HCT116 (cell line): ENCODE measurements at regions not wholly inside any gene's neighbourhood (a gene's known extent, or its start where the extent isn't known, plus 50 kb on each side); places are given as distances from the start of the nearest gene placed in this dataset.

Experiments
- ATAC-seq: fragments of 200-7000 bp; cut with Tn5 transposase; 2 replicates; pipeline ENCODE4 v1.9.1; 2020; ENCODE audit warnings: mild to moderate bottlenecking, moderate library complexity
- BruUV-seq: library from RNA; stranded (reverse); fragments of 400-500 nt; replicated peaks from 2 replicates; lab custom pipeline; 2021; lab: Mats Ljungman, UMichigan
- CTCF ChIA-PET: fragments of 300-600 bp; sonication (Branson Sonifier 250); formaldehyde crosslinking; loops from one replicate; lab custom pipeline; 2021; ENCODE audit warnings: antibody characterized with exemption; lab: Charles Lee
- POLR2A ChIA-PET: fragments of 300-600, 350-600 bp; sonication (Branson Sonifier 250); formaldehyde crosslinking; loops from one replicate; lab custom pipeline; 2021; ENCODE audit warnings: antibody characterized with exemption; lab: Charles Lee
- RAD21 ChIA-PET, 2 experiments: fragments of 300-600 bp; sonication (Branson Sonifier 250); formaldehyde crosslinking; loops; one replicate each; lab custom pipeline; 2023; ENCODE audit warnings: low total read pairs in 2 of 2; ENCODE audit not compliant: uncharacterized antibody in 2 of 2, unreplicated experiment in 2 of 2, low non-redundant PET in 1 of 2; lab: Charles Lee
- DNase-seq: peaks from one replicate; pipeline ENCODE4 v3.0.0-alpha.2; 2010; ENCODE audit warnings: low read depth, low spot score
- H2AFZ ChIP-seq: fragments of 200-600 bp; shearing (Covaris generic), sonication (generic); 2 replicates; pipeline ENCODE4 v1.6.1; 2017; ENCODE audit warnings: low read depth, mixed run types, mixed read lengths, antibody characterized with exemption, low read length; ENCODE audit not compliant: poor library complexity, severe bottlenecking
- H3K27ac ChIP-seq: 2 replicates; pipeline ENCODE4 v1.5.1; 2012; ENCODE audit warnings: low read depth, low read length
- H3K27me3 ChIP-seq: fragments of 200-600 bp; sonication (generic); 2 replicates; pipeline ENCODE4 v1.6.1; 2016; ENCODE audit warnings: mixed run types, low read length, mixed read lengths; ENCODE audit not compliant: insufficient read depth
- H3K36me3 ChIP-seq, 2 experiments: fragments of 200-500 bp in 1 of 2; fragments of 200-600 bp in 1 of 2; sonication (Bioruptor generic) in 1 of 2; sonication (generic) in 1 of 2; 2 replicates each; pipeline versions ENCODE4 v1.5.1 to v1.6.1; 2014 to 2016; ENCODE audit warnings: low read length in 2 of 2, inconsistent platforms in 1 of 2, mixed read lengths in 1 of 2, mixed run types in 1 of 2; ENCODE audit not compliant: insufficient read depth in 2 of 2, control insufficient read depth in 1 of 2
- H3K4me1 ChIP-seq, 2 experiments: fragments of 200-600 bp in 1 of 2; sonication (generic) in 1 of 2; 2 replicates each; pipeline versions ENCODE4 v1.5.1 to v1.6.1; 2012 to 2017; ENCODE audit warnings: low read length in 2 of 2, inconsistent platforms in 1 of 2, mild to moderate bottlenecking in 1 of 2, mixed read lengths in 1 of 2, mixed run types in 1 of 2, moderate library complexity in 1 of 2; ENCODE audit not compliant: insufficient read depth in 2 of 2, control insufficient read depth in 1 of 2
- H3K4me2 ChIP-seq: fragments of 200-600 bp; sonication (generic); 2 replicates; pipeline ENCODE4 v1.6.1; 2017; ENCODE audit warnings: mixed run types, low read length, mixed read lengths
- H3K4me3 ChIP-seq, 2 experiments: fragments of 200-600 bp in 1 of 2; sonication (generic) in 1 of 2; replicated peaks in 1 of 2; 2 replicates each; pipeline ENCODE4 v1.5.1; 2011 to 2016; ENCODE audit warnings: low read length in 2 of 2, control low read depth in 1 of 2, low read depth in 1 of 2, mild to moderate bottlenecking in 1 of 2, mixed read lengths in 1 of 2, mixed run types in 1 of 2
- H3K79me2 ChIP-seq: fragments of 200-600 bp; sonication (generic); 2 replicates; pipeline ENCODE4 v1.6.1; 2017; ENCODE audit warnings: mild to moderate bottlenecking, mixed run types, low read length, moderate library complexity, mixed read lengths; ENCODE audit not compliant: insufficient read depth
- H3K9ac ChIP-seq: fragments of 200-600 bp; sonication (generic); 2 replicates; pipeline ENCODE4 v1.6.1; 2016; ENCODE audit warnings: low read length, mixed read lengths
- H3K9me2 ChIP-seq: fragments of 200-600 bp; sonication (generic), shearing (Covaris generic); 2 replicates; pipeline ENCODE4 v1.6.1; 2017; ENCODE audit warnings: mixed run types, mild to moderate bottlenecking, moderate library complexity; ENCODE audit not compliant: insufficient read depth
- H3K9me3 ChIP-seq, 2 experiments: fragments of 200-500 bp in 1 of 2; fragments of 200-600 bp in 1 of 2; sonication (Bioruptor generic) in 1 of 2; sonication (generic) in 1 of 2; 2 replicates each; pipeline ENCODE4 v1.6.1; 2014 to 2017; ENCODE audit warnings: low read length in 2 of 2, mixed read lengths in 2 of 2, inconsistent platforms in 1 of 2, low read depth in 1 of 2, mild to moderate bottlenecking in 1 of 2, mixed run types in 1 of 2, moderate library complexity in 1 of 2; ENCODE audit not compliant: control insufficient read depth in 1 of 2, insufficient read depth in 1 of 2
- H4K20me1 ChIP-seq: fragments of 200-600 bp; sonication (generic), shearing (Covaris generic); 2 replicates; pipeline ENCODE4 v1.6.1; 2017; ENCODE audit warnings: mixed run types, mild to moderate bottlenecking, moderate library complexity; ENCODE audit not compliant: insufficient read depth
- ATF3 ChIP-seq: IDR thresholded peaks from 2 replicates; pipeline ENCODE4 v1.6.1; 2012
- CBX3 ChIP-seq: IDR thresholded peaks from 2 replicates; pipeline ENCODE4 v1.6.1; 2012; ENCODE audit warnings: low read depth
- CEBPB ChIP-seq: IDR thresholded peaks from 2 replicates; pipeline ENCODE4 v1.6.1; 2012; ENCODE audit warnings: low read depth
- CTCF ChIP-seq, 3 experiments: fragments of 200-600 bp in 1 of 3; sonication (generic) in 1 of 3; IDR thresholded peaks in 2 of 3; conservative IDR thresholded peaks in 1 of 3; 2 replicates each; pipeline ENCODE4 v1.5.1; 2012 to 2017; ENCODE audit warnings: low read depth in 2 of 3, low read length in 2 of 3, antibody characterized with exemption in 1 of 3, borderline replicate concordance in 1 of 3, control low read depth in 1 of 3, mild to moderate bottlenecking in 1 of 3, mixed read lengths in 1 of 3, mixed run types in 1 of 3, moderate library complexity in 1 of 3; ENCODE audit not compliant: insufficient read depth in 1 of 3
- EGR1 ChIP-seq: IDR thresholded peaks from 2 replicates; pipeline ENCODE4 v1.6.1; 2012; ENCODE audit warnings: low read depth
- ELF1 ChIP-seq: IDR thresholded peaks from 2 replicates; pipeline ENCODE4 v1.6.1; 2012; ENCODE audit warnings: low read depth, borderline replicate concordance
- EZH2 ChIP-seq: fragments of 200-600 bp; sonication (generic); IDR thresholded peaks from 2 replicates; pipeline ENCODE4 v1.6.1; 2017; ENCODE audit warnings: antibody characterized with exemption, mixed run types
- EZH2phosphoT487 ChIP-seq: fragments of 200-600 bp; IDR thresholded peaks from 2 replicates; pipeline ENCODE4 v1.6.1; 2018; ENCODE audit warnings: antibody characterized with exemption, borderline replicate concordance
- FOSL1 ChIP-seq: IDR thresholded peaks from 2 replicates; pipeline ENCODE4 v1.6.1; 2012; ENCODE audit warnings: low read depth
- MAX ChIP-seq: IDR thresholded peaks from 2 replicates; pipeline ENCODE4 v1.6.1; 2012
- POLR2A ChIP-seq: IDR thresholded peaks from 2 replicates; pipeline ENCODE4 v1.7.0; 2011; ENCODE audit warnings: borderline replicate concordance; ENCODE audit not compliant: insufficient read depth, insufficient read length; ENCODE audit errors: extremely low read depth
- SIN3A ChIP-seq: IDR thresholded peaks from 2 replicates; pipeline ENCODE4 v1.6.1; 2012; ENCODE audit warnings: low read depth
- SP1 ChIP-seq: IDR thresholded peaks from 2 replicates; pipeline ENCODE4 v1.6.1; 2012; ENCODE audit warnings: low read depth
- SRF ChIP-seq: IDR thresholded peaks from 2 replicates; pipeline ENCODE4 v1.6.1; 2012; ENCODE audit warnings: low read depth
- YY1 ChIP-seq: IDR thresholded peaks from 2 replicates; pipeline ENCODE4 v1.6.1; 2011; ENCODE audit warnings: low read length, low read depth, moderate library complexity, mild to moderate bottlenecking; ENCODE audit not compliant: insufficient replicate concordance; ENCODE audit errors: extremely low read depth
- ZBTB33 ChIP-seq: IDR thresholded peaks from 2 replicates; pipeline ENCODE4 v1.6.1; 2011; ENCODE audit warnings: mild to moderate bottlenecking, low read length, moderate library complexity; ENCODE audit not compliant: insufficient replicate concordance; ENCODE audit errors: extremely low read depth
- ZNF274 ChIP-seq: fragments of 200-500 bp; sonication (Bioruptor generic); IDR thresholded peaks from 2 replicates; pipeline ENCODE4 v1.6.1; 2014; ENCODE audit warnings: mild to moderate bottlenecking, low read depth, low read length, inconsistent platforms
- intact Hi-C: fragments of 100-400 bp; cut with micrococcal nuclease; formaldehyde crosslinking; loops from 2 replicates; pipeline ENCODE4 v1.10.0; 2022

GRCh38 chr13:38180126-38180525 is 169.5 kb upstream of the UFM1 start:
- Histone ChIP-seq H3K9ac (no peak overlapping the region), H3K36me3 (no peaks in the 10 kb centered on the region), H3K27ac (no peak overlapping the region), H3K27me3 (no peaks in the 10 kb centered on the region), H3K9me3 (peaks cover 0 to 20% of the 10 kb centered on the region in 2 experiments; a peak in 2 of 4 replicates)
- intact Hi-C loops, result no loop called here
- RAD21 ChIA-PET, result no interaction called here
- ATAC-seq, result no peak
- CTCF ChIA-PET, result no interaction called here
- TF ChIP-seq EGR1, result no peak
- no peak for TF ChIP-seq MAX
- TF ChIP-seq, all 23 proteins: peak for 0
- H3K9me2 ChIP-seq, result no peaks in the 10 kb centered on the region
- H4K20me1 ChIP-seq, result no peaks in the 10 kb centered on the region
- H3K79me2 ChIP-seq, result no peaks in the 10 kb centered on the region
- POLR2A ChIA-PET, result no interaction called here
- no TSS peak for BruUV-seq
- H3K4me3 ChIP-seq, result no peak overlapping the region
- H3K4me2 ChIP-seq, result no peak overlapping the region
- no peak overlapping the region for H2AFZ ChIP-seq
- no peaks in the 10 kb centered on the region for H3K4me1 ChIP-seq
- no peak for DNase-seq

GRCh38 chr13:38176664-38177063 is 173.0 kb upstream of the UFM1 start:
- Histone ChIP-seq H2AFZ (no peak overlapping the region), H3K4me1 (no peaks in the 10 kb centered on the region), H3K4me2 (no peak overlapping the region), H4K20me1 (no peaks in the 10 kb centered on the region), H3K27ac (no peak overlapping the region), H3K9me3 (peaks cover 0 to 29% of the 10 kb centered on the region in 2 experiments; a peak in 1 of 4 replicates), H3K36me3 (no peaks in the 10 kb centered on the region), H3K27me3 (no peaks in the 10 kb centered on the region), H3K4me3 (no peak overlapping the region), H3K9me2 (no peaks in the 10 kb centered on the region), H3K79me2 (no peaks in the 10 kb centered on the region), H3K9ac (no peak overlapping the region)
- TF ChIP-seq FOSL1, result no peak
- no peak for TF ChIP-seq YY1
- no peak for TF ChIP-seq POLR2A
- no peak for TF ChIP-seq SRF
- no peak for TF ChIP-seq CEBPB
- TF ChIP-seq ZBTB33, result no peak
- TF ChIP-seq ZNF274, result no peak
- TF ChIP-seq SIN3A, result no peak
- TF ChIP-seq ELF1, result no peak
- TF ChIP-seq EGR1, result no peak
- TF ChIP-seq CTCF (IDR thresholded peaks at IDR 0.05 in 2 of 3, conservative IDR thresholded peaks at IDR 0.05 in 1 of 3; ENCODE audit: borderline replicate concordance in 1 of 3, insufficient read depth in 1 of 3, low read depth in 2 of 3, low read length in 2 of 3), result no peak
- no peak for TF ChIP-seq EZH2
- no peak for TF ChIP-seq CBX3
- no peak for TF ChIP-seq ATF3
- no peak for TF ChIP-seq EZH2phosphoT487
- TF ChIP-seq SP1, result no peak
- ChIA-PET RAD21 (no interaction called here), CTCF (no interaction called here), POLR2A (no interaction called here)
- ATAC-seq (no peak), DNase-seq (no peak)
- intact Hi-C loops, result no loop called here
- no TSS peak for BruUV-seq
